ENCODE measurements at regions not wholly inside any gene's neighbourhood (a gene's known extent, or its start where the extent isn't known, plus 50 kb on each side); places are given as distances from the start of the nearest gene placed in this dataset.

- H3K27ac ChIP-seq (ENCODE audit: low read depth, low read length), result no peak overlapping the region
- H3K56ac ChIP-seq (ENCODE audit: low read length), result no peak overlapping the region
- no peak overlapping the region for H3K18ac ChIP-seq (ENCODE audit: low read length)
- WGBS (ENCODE audit: extremely low coverage, insufficient coverage, low lambda C conversion rate), result no CpG with 5 or more reads among the region's 9 CpGs
- no peak overlapping the region for H2BK15ac ChIP-seq (replicated peaks; ENCODE audit: low read depth)
- no peak overlapping the region for H3K4me3 ChIP-seq (ENCODE audit: low read length)
- no peak overlapping the region for H3K4me2 ChIP-seq (ENCODE audit: low read length)
- no peak overlapping the region for H3K23ac ChIP-seq (ENCODE audit: low read length)
- no peaks in the 10 kb centered on the region for H3K27me3 ChIP-seq (ENCODE audit: insufficient read depth, low read length, poor library complexity)
- no peak overlapping the region for H4K5ac ChIP-seq (ENCODE audit: low read length)
- no peaks in the 10 kb centered on the region for H3K36me3 ChIP-seq (ENCODE audit: control insufficient read depth, insufficient read depth, low read length)
- H4K8ac ChIP-seq (ENCODE audit: low read depth, low read length), result no peak overlapping the region
- no peak overlapping the region for H2AK5ac ChIP-seq (ENCODE audit: low read length)
- H3K4ac ChIP-seq (ENCODE audit: low read depth, low read length), result no peak overlapping the region
- H2BK120ac ChIP-seq (ENCODE audit: low read depth, low read length), result no peak overlapping the region
- no peak overlapping the region for H2BK5ac ChIP-seq (ENCODE audit: low read length)
- no peaks in the 10 kb centered on the region for H3K4me1 ChIP-seq (ENCODE audit: control insufficient read depth, low read depth, low read length)
- DNase-seq, result no peak
- no peak overlapping the region for H3K9ac ChIP-seq (ENCODE audit: low read length)
- H3K79me1 ChIP-seq (ENCODE audit: low read length), result no peaks in the 10 kb centered on the region
- H3K79me2 ChIP-seq (ENCODE audit: control insufficient read depth, insufficient read depth, low read length), result no peaks in the 10 kb centered on the region
Measured at GRCh38 chr13:25024175-25024574, 71.8 kb upstream of the PABPC3 start.

- H4K5ac ChIP-seq (ENCODE audit: low read length), result no peak overlapping the region
- H3K79me2 ChIP-seq (ENCODE audit: control insufficient read depth, insufficient read depth, low read length), result no peaks in the 10 kb centered on the region
- no peaks in the 10 kb centered on the region for H3K79me1 ChIP-seq (ENCODE audit: low read length)
- H3K4me1 ChIP-seq (ENCODE audit: control insufficient read depth, low read depth, low read length), result no peaks in the 10 kb centered on the region
- WGBS (ENCODE audit: extremely low coverage, insufficient coverage, low lambda C conversion rate), result no CpG with 5 or more reads among the region's 9 CpGs
- no peak overlapping the region for H3K9ac ChIP-seq (ENCODE audit: low read length)
- H3K27me3 ChIP-seq (ENCODE audit: insufficient read depth, low read length, poor library complexity), result no peaks in the 10 kb centered on the region
- H3K36me3 ChIP-seq (ENCODE audit: control insufficient read depth, insufficient read depth, low read length), result no peaks in the 10 kb centered on the region
- H3K4me2 ChIP-seq (ENCODE audit: low read length), result no peak overlapping the region
- no peak overlapping the region for H3K4ac ChIP-seq (ENCODE audit: low read depth, low read length)
- no peak overlapping the region for H3K56ac ChIP-seq (ENCODE audit: low read length)
- no peak overlapping the region for H3K18ac ChIP-seq (ENCODE audit: low read length)
- H2BK15ac ChIP-seq (replicated peaks; ENCODE audit: low read depth), result no peak overlapping the region
- H3K23ac ChIP-seq (ENCODE audit: low read length), result no peak overlapping the region
- H3K4me3 ChIP-seq (ENCODE audit: low read length), result no peak overlapping the region
- no peak overlapping the region for H3K27ac ChIP-seq (ENCODE audit: low read depth, low read length)
- H4K8ac ChIP-seq (ENCODE audit: low read depth, low read length), result no peak overlapping the region
- H2BK5ac ChIP-seq (ENCODE audit: low read length), result no peak overlapping the region
- no peak overlapping the region for H2AK5ac ChIP-seq (ENCODE audit: low read length)
- no peak for DNase-seq
- no peak overlapping the region for H2BK120ac ChIP-seq (ENCODE audit: low read depth, low read length)
Measured at GRCh38 chr13:25032160-25032559, 63.8 kb upstream of the PABPC3 start.

GRCh38 chr13:25034173-25034572 is 61.8 kb upstream of the PABPC3 start:
- no peak for DNase-seq
- no CpG with 5 or more reads among the region's 5 CpGs for WGBS (ENCODE audit: extremely low coverage, insufficient coverage, low lambda C conversion rate)
- H3K79me2 ChIP-seq (ENCODE audit: control insufficient read depth, insufficient read depth, low read length), result no peaks in the 10 kb centered on the region

GRCh38 chr13:25037057-25037813 is 58.7 kb upstream of the PABPC3 start:
- H3K36me3 ChIP-seq (ENCODE audit: control insufficient read depth, insufficient read depth, low read length), result no peaks in the 10 kb centered on the region
- H4K8ac ChIP-seq (ENCODE audit: low read depth, low read length), result no peak overlapping the region
- no peaks in the 10 kb centered on the region for H3K79me2 ChIP-seq (ENCODE audit: control insufficient read depth, insufficient read depth, low read length)
- H3K4me3 ChIP-seq (ENCODE audit: low read length), result no peak overlapping the region
- peak overlapping the region; percentile 58 for H3K56ac ChIP-seq (ENCODE audit: low read length)
- H3K9ac ChIP-seq (ENCODE audit: low read length), result no peak overlapping the region
- peak overlapping the region; percentile 46 for H2BK120ac ChIP-seq (ENCODE audit: low read depth, low read length)
- H3K79me1 ChIP-seq (ENCODE audit: low read length), result no peaks in the 10 kb centered on the region
- H2BK15ac ChIP-seq (replicated peaks; ENCODE audit: low read depth), result no peak overlapping the region
- no peak overlapping the region for H3K27ac ChIP-seq (ENCODE audit: low read depth, low read length)
- H4K5ac ChIP-seq (ENCODE audit: low read length), result no peak overlapping the region
- H2BK5ac ChIP-seq (ENCODE audit: low read length), result peak overlapping the region; percentile 17
- no peak overlapping the region for H2AK5ac ChIP-seq (ENCODE audit: low read length)
- no peak overlapping the region for H3K18ac ChIP-seq (ENCODE audit: low read length)
- no peak overlapping the region for H3K4me2 ChIP-seq (ENCODE audit: low read length)
- no peaks in the 10 kb centered on the region for H3K27me3 ChIP-seq (ENCODE audit: insufficient read depth, low read length, poor library complexity)
- no CpG with 5 or more reads among the region's 12 CpGs for WGBS (ENCODE audit: extremely low coverage, insufficient coverage, low lambda C conversion rate)
- no peak overlapping the region for H3K23ac ChIP-seq (ENCODE audit: low read length)
- no peaks in the 10 kb centered on the region for H3K4me1 ChIP-seq (ENCODE audit: control insufficient read depth, low read depth, low read length)
- H3K4ac ChIP-seq (ENCODE audit: low read depth, low read length), result peak overlapping the region; percentile 61
- DNase-seq, result peak; percentile 91

More at GRCh38 chr13:25034173-25034572, 61.8 kb upstream of the PABPC3 start:
- Histone ChIP-seq H3K4ac (ENCODE audit: low read depth, low read length) (no peak overlapping the region), H2BK5ac (ENCODE audit: low read length) (no peak overlapping the region), H3K9ac (ENCODE audit: low read length) (no peak overlapping the region), H3K4me2 (ENCODE audit: low read length) (no peak overlapping the region), H2BK15ac (replicated peaks; ENCODE audit: low read depth) (no peak overlapping the region), H3K23ac (ENCODE audit: low read length) (no peak overlapping the region), H2BK120ac (ENCODE audit: low read depth, low read length) (no peak overlapping the region), H3K56ac (ENCODE audit: low read length) (no peak overlapping the region), H3K4me1 (ENCODE audit: control insufficient read depth, low read depth, low read length) (no peaks in the 10 kb centered on the region), H3K79me1 (ENCODE audit: low read length) (no peaks in the 10 kb centered on the region), H3K27me3 (ENCODE audit: insufficient read depth, low read length, poor library complexity) (no peaks in the 10 kb centered on the region), H4K8ac (ENCODE audit: low read depth, low read length) (no peak overlapping the region), H3K18ac (ENCODE audit: low read length) (no peak overlapping the region), H3K36me3 (ENCODE audit: control insufficient read depth, insufficient read depth, low read length) (no peaks in the 10 kb centered on the region), H3K4me3 (ENCODE audit: low read length) (no peak overlapping the region), H2AK5ac (ENCODE audit: low read length) (no peak overlapping the region), H3K27ac (ENCODE audit: low read depth, low read length) (no peak overlapping the region), H4K5ac (ENCODE audit: low read length) (no peak overlapping the region)

GRCh38 chr13:25042151-25042865 is 53.6 kb upstream of the PABPC3 start:
- no peak overlapping the region for H3K4me3 ChIP-seq (ENCODE audit: low read length)
- no peaks in the 10 kb centered on the region for H3K4me1 ChIP-seq (ENCODE audit: control insufficient read depth, low read depth, low read length)
- DNase-seq, result no peak

More at GRCh38 chr13:25042151-25042865, 53.6 kb upstream of the PABPC3 start:
- Histone ChIP-seq H3K9ac (ENCODE audit: low read length) (no peak overlapping the region), H4K8ac (ENCODE audit: low read depth, low read length) (no peak overlapping the region), H3K4ac (ENCODE audit: low read depth, low read length) (no peak overlapping the region), H3K27ac (ENCODE audit: low read depth, low read length) (no peak overlapping the region), H3K23ac (ENCODE audit: low read length) (no peak overlapping the region), H3K79me1 (ENCODE audit: low read length) (no peaks in the 10 kb centered on the region), H3K27me3 (ENCODE audit: insufficient read depth, low read length, poor library complexity) (no peaks in the 10 kb centered on the region), H3K79me2 (ENCODE audit: control insufficient read depth, insufficient read depth, low read length) (no peaks in the 10 kb centered on the region), H3K18ac (ENCODE audit: low read length) (no peak overlapping the region), H2BK120ac (ENCODE audit: low read depth, low read length) (no peak overlapping the region), H2AK5ac (ENCODE audit: low read length) (no peak overlapping the region), H3K36me3 (ENCODE audit: control insufficient read depth, insufficient read depth, low read length) (no peaks in the 10 kb centered on the region), H3K4me2 (ENCODE audit: low read length) (no peak overlapping the region), H2BK5ac (ENCODE audit: low read length) (no peak overlapping the region), H4K5ac (ENCODE audit: low read length) (no peak overlapping the region), H2BK15ac (replicated peaks; ENCODE audit: low read depth) (no peak overlapping the region), H3K56ac (ENCODE audit: low read length) (no peak overlapping the region)
- WGBS (ENCODE audit: extremely low coverage, insufficient coverage, low lambda C conversion rate), result no CpG with 5 or more reads among the region's 11 CpGs
